MCF 10A (cell line): ENCODE measurements at regions not wholly inside any gene's neighbourhood (a gene's known extent, or its start where the extent isn't known, plus 50 kb on each side); places are given as distances from the start of the nearest gene placed in this dataset.

ENCODE experiments used
- BruUV-seq: library from RNA; stranded (reverse); fragments of 400-500 nt; replicated peaks from 2 replicates; lab custom pipeline; 2021; lab: Mats Ljungman, UMichigan
- CTCF ChIA-PET: fragments of 300-600 bp; sonication (Branson Sonifier 250); formaldehyde crosslinking; extraction: SDS; loops from one replicate; lab custom pipeline; 2021; ENCODE audit warnings: antibody characterized with exemption, inconsistent platforms; lab: Yijun Ruan, JAX
- POLR2A ChIA-PET: fragments of 300-600, 350-650 bp; sonication (Branson Sonifier 250); formaldehyde crosslinking; extraction: SDS; loops from one replicate; lab custom pipeline; 2020; ENCODE audit warnings: antibody characterized with exemption, inconsistent platforms; lab: Yijun Ruan, JAX
- DNase-seq: peaks from one replicate; pipeline ENCODE4 v3.0.0-alpha.2; 2018; ENCODE audit not compliant: unreplicated experiment
- H3K27ac Mint-ChIP-seq: one replicate; pipeline ENCODE4 v1.8.0; 2022; ENCODE audit warnings: mild to moderate bottlenecking, low read depth, mixed read lengths; ENCODE audit not compliant: unreplicated experiment
- H3K27me3 Mint-ChIP-seq: one replicate; pipeline ENCODE4 v1.8.0; 2022; ENCODE audit warnings: mixed read lengths; ENCODE audit not compliant: insufficient read depth, unreplicated experiment
- H3K36me3 Mint-ChIP-seq: one replicate; pipeline ENCODE4 v1.8.0; 2022; ENCODE audit warnings: mild to moderate bottlenecking, moderate library complexity, mixed read lengths; ENCODE audit not compliant: insufficient read depth, unreplicated experiment
- H3K4me1 Mint-ChIP-seq: one replicate; pipeline ENCODE4 v1.8.0; 2022; ENCODE audit warnings: mixed read lengths; ENCODE audit not compliant: insufficient read depth, unreplicated experiment
- H3K4me3 Mint-ChIP-seq: one replicate; pipeline ENCODE4 v1.8.0; 2022; ENCODE audit warnings: mild to moderate bottlenecking, moderate library complexity, mixed read lengths; ENCODE audit not compliant: unreplicated experiment
- H3K9me3 Mint-ChIP-seq: one replicate; pipeline ENCODE4 v1.8.0; 2022; ENCODE audit warnings: mixed read lengths; ENCODE audit not compliant: unreplicated experiment
- CTCF ChIP-seq: fragments of 200-600 bp; IDR thresholded peaks from one replicate; pipeline ENCODE4 v1.8.0; 2022; ENCODE audit warnings: antibody characterized with exemption, mild to moderate bottlenecking; ENCODE audit not compliant: unreplicated experiment
- intact Hi-C: fragments of 100-400 bp; cut with micrococcal nuclease; formaldehyde crosslinking; loops from 2 replicates; pipeline ENCODE4 v1.14.1; 2022

GRCh38 chr1:209323743-209324142, 259.8 kb upstream of the CAMK1G start:
- no peak for TF ChIP-seq CTCF

GRCh38 chr1:209324901-209325871, 258.3 kb upstream of the CAMK1G start:
- CTCF ChIA-PET: interaction anchor here (0.5 to 4.9 kb wide), 20 partner anchors 9 to 1026 kb away, joined by 3 to 44 read pairs (median 3); no protein-coding TSS in a partner anchor
- intact Hi-C loops: no loop called here
- peaks cover 27% of the 10 kb centered on the region for H3K4me1 Mint-ChIP-seq
- no peaks in the 10 kb centered on the region for H3K9me3 Mint-ChIP-seq
- H3K27ac Mint-ChIP-seq: peak overlapping the region; percentile 37
- no TSS peak for BruUV-seq
- H3K36me3 Mint-ChIP-seq: no peaks in the 10 kb centered on the region
- POLR2A ChIA-PET: interaction anchor here (0.6 to 4.2 kb wide), 22 partner anchors 9 to 118 kb away, joined by 3 to 17 read pairs (median 4); no protein-coding TSS in a partner anchor
- no peak overlapping the region for H3K4me3 Mint-ChIP-seq
- TF ChIP-seq CTCF: no peak
- no peaks in the 10 kb centered on the region for H3K27me3 Mint-ChIP-seq
- peak; percentile 38 for DNase-seq

More at GRCh38 chr1:209323743-209324142, 259.8 kb upstream of the CAMK1G start:
- no peaks in the 10 kb centered on the region for H3K27me3 Mint-ChIP-seq
- intact Hi-C loops: no loop called here
- DNase-seq: peak; percentile 69
- no peak overlapping the region for H3K4me3 Mint-ChIP-seq
- H3K9me3 Mint-ChIP-seq: no peaks in the 10 kb centered on the region
- no peak overlapping the region for H3K27ac Mint-ChIP-seq
- no peaks in the 10 kb centered on the region for H3K36me3 Mint-ChIP-seq
- POLR2A ChIA-PET: interaction anchor here (0.9 to 2.5 kb wide), 5 partner anchors 7 to 105 kb away, joined by 3 to 17 read pairs (median 4); no protein-coding TSS in a partner anchor
- H3K4me1 Mint-ChIP-seq: peaks cover 35% of the 10 kb centered on the region
- BruUV-seq: no TSS peak
- CTCF ChIA-PET: interaction anchor here (0.6 to 4.9 kb wide), 6 partner anchors 11 to 1604 kb away, joined by 3 to 44 read pairs (median 6); no protein-coding TSS in a partner anchor

GRCh38 chr1:209326076-209326475, 257.4 kb upstream of the CAMK1G start:
- H3K36me3 Mint-ChIP-seq: no peaks in the 10 kb centered on the region
- no peak for DNase-seq
- no TSS peak for BruUV-seq
- H3K4me1 Mint-ChIP-seq: peaks cover 27% of the 10 kb centered on the region
- H3K27ac Mint-ChIP-seq: peak overlapping the region; percentile 37
- TF ChIP-seq CTCF: no peak
- CTCF ChIA-PET: interaction anchor here (0.5 to 4.9 kb wide), 9 partner anchors 9 to 164 kb away, joined by 3 to 44 read pairs (median 6); no protein-coding TSS in a partner anchor
- POLR2A ChIA-PET: interaction anchor here (0.6 to 4.2 kb wide), 15 partner anchors 9 to 864 kb away, joined by 3 to 17 read pairs (median 3); no protein-coding TSS in a partner anchor
- no peaks in the 10 kb centered on the region for H3K9me3 Mint-ChIP-seq
- no peaks in the 10 kb centered on the region for H3K27me3 Mint-ChIP-seq
- intact Hi-C loops: no loop called here
- H3K4me3 Mint-ChIP-seq: no peak overlapping the region

GRCh38 chr1:209326831-209327230, 256.7 kb upstream of the CAMK1G start:
- no peaks in the 10 kb centered on the region for H3K27me3 Mint-ChIP-seq
- intact Hi-C loops: no loop called here
- no peak for TF ChIP-seq CTCF
- POLR2A ChIA-PET: interaction anchor here (1.1 to 4.2 kb wide), 7 partner anchors 9 to 30 kb away, joined by 3 to 14 read pairs (median 7); no protein-coding TSS in a partner anchor
- no peak overlapping the region for H3K27ac Mint-ChIP-seq
- H3K36me3 Mint-ChIP-seq: no peaks in the 10 kb centered on the region
- DNase-seq: no peak
- CTCF ChIA-PET: interaction anchor here (0.7 to 4.9 kb wide), 7 partner anchors 8 to 40 kb away, joined by 3 to 44 read pairs (median 5); no protein-coding TSS in a partner anchor
- H3K9me3 Mint-ChIP-seq: no peaks in the 10 kb centered on the region
- peaks cover 27% of the 10 kb centered on the region for H3K4me1 Mint-ChIP-seq
- BruUV-seq: no TSS peak
- no peak overlapping the region for H3K4me3 Mint-ChIP-seq
